A673 (cell line): ENCODE measurements at regions not wholly inside any gene's neighbourhood (a gene's known extent, or its start where the extent isn't known, plus 50 kb on each side); places are given as distances from the start of the nearest gene placed in this dataset.

Source experiments
- EZH2 ChIP-seq: fragments of 200-600 bp; sonication (generic); IDR thresholded peaks from 2 replicates; pipeline ENCODE4 v1.6.1; 2017; ENCODE audit warnings: borderline replicate concordance, low read depth, mild to moderate bottlenecking, mixed read lengths, antibody characterized with exemption, low read length; ENCODE audit not compliant: poor library complexity, severe bottlenecking
- TF ChIP-seq, protein P1 (sequence below): fragments of 300-800, 200-600 bp; sonication (generic); conservative IDR thresholded peaks from 2 replicates; pipeline ENCODE4 v1.5.1; 2017; ENCODE audit warnings: low read depth, mild to moderate bottlenecking, antibody characterized with exemption, low read length, moderate library complexity, mixed read lengths

DNA sequence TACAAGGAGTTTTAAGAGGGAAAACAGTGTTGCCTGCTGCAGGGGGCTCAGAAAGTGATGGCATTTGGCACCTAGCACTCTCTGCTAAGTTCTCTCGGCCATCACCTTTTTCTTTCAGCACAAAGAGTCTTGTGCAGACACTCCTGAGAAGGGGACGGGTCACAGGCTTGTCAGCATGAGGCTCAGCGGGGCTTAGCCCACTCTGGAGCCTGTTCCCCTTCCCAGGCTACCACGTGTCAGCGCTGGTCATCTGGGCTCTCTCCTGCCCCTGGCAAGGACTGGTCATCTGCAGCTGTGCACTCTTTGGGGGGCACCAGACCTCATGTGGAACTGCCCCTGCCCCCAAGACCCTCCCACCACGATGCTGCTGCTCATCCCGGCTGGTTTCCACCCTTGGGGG lies 152.1 kb upstream of the MKI67 start:
- TF ChIP-seq, protein P1, sequence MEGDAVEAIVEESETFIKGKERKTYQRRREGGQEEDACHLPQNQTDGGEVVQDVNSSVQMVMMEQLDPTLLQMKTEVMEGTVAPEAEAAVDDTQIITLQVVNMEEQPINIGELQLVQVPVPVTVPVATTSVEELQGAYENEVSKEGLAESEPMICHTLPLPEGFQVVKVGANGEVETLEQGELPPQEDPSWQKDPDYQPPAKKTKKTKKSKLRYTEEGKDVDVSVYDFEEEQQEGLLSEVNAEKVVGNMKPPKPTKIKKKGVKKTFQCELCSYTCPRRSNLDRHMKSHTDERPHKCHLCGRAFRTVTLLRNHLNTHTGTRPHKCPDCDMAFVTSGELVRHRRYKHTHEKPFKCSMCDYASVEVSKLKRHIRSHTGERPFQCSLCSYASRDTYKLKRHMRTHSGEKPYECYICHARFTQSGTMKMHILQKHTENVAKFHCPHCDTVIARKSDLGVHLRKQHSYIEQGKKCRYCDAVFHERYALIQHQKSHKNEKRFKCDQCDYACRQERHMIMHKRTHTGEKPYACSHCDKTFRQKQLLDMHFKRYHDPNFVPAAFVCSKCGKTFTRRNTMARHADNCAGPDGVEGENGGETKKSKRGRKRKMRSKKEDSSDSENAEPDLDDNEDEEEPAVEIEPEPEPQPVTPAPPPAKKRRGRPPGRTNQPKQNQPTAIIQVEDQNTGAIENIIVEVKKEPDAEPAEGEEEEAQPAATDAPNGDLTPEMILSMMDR, result no peak
- no peak for TF ChIP-seq EZH2
